Islet precursor cell (in vitro differentiated cells): ENCODE measurements at regions not wholly inside any gene's neighbourhood (a gene's known extent, or its start where the extent isn't known, plus 50 kb on each side); places are given as distances from the start of the nearest gene placed in this dataset.
"Not testable (repeated sequence)": the region's sequence is repeated elsewhere in the genome, so short reads cannot be mapped to it uniquely, and the experiment has no call there.

Source experiments
- DNase-seq: peaks from one replicate; pipeline ENCODE4 v3.0.0-alpha.2; 2018

DNA sequence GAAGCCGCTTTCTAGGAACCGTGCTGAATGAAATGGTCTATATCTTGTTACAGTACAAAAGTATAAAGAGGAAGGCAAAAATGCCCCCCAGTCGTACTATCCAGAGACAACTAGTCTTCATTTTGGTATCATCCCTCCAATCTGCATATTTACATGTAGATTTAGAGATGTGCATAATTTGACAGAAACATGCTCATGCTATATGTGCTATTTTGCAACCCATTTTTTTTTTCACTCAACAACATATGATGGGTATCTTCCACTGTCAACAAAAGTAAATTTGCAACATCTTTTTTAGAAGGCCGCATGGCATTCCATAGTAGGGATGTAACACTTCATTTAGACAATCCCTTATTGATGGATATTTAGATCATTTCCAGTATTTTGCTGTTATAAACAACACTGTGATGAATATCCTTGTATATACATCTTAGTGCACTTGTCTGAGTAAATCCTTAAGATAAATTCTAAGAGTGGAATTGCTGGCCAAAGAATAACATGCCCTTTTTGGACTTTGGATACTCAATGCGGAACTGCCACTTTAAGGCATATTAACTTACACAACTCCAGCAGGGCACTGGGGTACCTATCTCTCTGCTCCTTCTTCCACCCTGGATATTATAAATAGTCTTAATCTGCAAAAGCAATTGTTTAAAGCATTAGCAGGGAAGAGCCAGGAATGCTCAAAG lies 71.1 kb upstream of the SH3PXD2B start:
- no peak for DNase-seq

DNA sequence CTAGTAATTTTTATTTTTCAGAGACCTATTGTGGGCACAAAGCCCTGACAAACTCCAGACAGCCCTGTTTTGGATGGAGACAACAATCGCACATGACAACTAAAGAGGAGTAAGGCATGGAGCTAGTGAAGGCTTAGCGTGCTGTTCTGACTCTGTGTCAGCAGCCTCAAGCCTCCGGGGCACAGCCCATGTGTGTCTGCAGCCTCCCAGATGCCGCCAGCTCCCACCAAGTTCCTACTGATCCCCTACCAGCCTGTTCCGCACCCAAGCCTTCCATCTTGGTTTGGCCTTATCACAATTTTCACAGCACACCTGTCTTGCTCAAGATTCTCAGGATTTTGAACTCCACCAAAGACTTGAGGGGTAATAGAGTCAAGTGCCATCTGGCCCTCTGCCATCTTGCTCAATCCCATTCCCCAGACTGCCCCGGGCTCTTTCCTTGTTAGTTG lies 70.3 kb upstream of the SH3PXD2B start:
- no peak for DNase-seq

DNA sequence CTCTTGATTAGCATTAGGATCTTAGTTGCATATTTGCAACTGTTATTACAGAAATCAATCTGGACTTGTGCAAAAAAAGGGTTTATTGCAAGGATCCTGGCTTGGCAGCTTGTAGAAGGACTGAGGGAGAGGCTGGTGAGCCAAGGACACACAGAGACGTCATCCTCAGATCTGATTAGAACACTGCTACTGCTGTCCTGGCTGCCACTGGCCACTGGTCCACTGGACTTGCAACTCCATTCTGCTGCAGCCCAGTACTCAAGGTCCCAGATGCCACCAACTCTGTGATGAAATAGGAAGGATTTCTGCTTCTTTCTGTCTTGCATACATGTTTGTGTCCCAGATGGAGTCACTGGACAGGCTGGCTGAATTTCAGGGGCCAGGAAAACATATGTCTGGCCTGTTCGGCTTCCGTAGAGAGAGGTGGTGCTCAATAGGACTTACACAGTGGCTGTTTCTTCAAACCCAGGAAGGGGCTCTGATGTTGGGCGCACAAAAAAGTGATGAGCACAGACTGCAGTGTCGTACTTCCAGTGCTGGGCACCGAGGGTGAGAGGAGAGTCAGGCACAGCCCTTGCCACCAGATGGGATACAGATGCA lies 68.9 kb upstream of the SH3PXD2B start:
- no peak for DNase-seq

DNA sequence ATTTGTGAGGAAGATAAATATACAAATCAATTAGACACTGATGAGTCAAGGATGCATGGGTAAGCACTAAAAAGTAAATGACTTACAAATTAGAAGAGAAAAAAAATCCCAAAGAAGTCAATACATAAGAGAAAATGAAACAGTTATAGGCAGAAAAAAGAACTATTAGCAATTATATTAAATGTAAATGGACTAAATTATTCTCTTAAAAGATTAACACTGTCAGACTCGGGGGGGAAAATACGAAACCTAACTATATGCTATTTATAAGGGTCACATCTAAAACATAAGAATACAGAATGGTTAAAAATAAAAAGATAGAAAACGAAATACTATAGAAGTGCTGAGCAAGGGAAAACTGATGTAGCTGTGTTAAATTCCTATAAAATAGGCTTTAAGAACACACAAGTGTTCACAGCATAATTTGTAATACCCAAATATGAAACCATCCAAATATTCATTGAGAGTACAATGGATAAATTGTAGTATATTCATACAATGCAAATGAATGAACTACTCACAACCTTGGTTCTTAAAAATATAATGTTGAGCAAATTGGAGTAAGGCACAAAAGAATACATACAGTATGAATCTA lies 67.1 kb upstream of the SH3PXD2B start:
- no peak for DNase-seq

DNA sequence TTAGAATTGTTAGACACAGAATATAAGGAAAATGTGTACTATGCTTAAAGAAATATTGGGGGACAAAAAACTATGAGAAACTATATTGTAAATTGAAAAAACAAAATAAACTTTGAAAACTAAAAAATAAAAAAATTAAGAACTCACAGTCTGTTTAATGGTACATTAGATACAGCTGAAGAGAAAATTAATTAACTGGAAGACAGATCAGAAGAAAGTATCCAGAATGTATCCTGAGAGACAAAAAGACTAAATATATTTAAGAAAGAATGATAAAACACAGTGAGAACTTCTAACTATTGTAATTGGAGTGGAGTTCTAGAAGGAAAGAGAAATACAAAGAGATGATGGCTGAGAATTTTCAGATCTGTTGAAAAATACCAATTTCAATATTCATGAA lies 57.6 kb upstream of the SH3PXD2B start:
- DNase-seq = no peak

DNA sequence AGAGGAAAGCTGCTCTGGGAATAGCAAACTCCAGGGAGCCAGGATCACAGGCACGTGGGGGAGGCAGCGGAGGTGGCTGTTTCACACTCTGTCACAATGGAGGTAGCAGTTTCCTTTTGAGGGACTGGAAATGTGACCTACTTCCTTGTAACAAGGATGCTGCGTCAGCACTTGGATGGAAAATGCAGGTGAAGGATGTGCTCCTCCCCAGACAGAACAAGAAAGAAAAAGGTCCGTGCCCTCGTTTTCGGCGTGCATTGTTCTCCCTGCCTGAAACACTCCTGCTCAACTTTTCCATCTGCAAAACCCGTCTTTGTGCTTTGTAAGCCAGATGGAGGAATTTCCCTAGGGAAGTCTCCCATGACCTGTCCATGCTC lies 55.1 kb upstream of the SH3PXD2B start:
- peak; percentile 43 for DNase-seq

DNA sequence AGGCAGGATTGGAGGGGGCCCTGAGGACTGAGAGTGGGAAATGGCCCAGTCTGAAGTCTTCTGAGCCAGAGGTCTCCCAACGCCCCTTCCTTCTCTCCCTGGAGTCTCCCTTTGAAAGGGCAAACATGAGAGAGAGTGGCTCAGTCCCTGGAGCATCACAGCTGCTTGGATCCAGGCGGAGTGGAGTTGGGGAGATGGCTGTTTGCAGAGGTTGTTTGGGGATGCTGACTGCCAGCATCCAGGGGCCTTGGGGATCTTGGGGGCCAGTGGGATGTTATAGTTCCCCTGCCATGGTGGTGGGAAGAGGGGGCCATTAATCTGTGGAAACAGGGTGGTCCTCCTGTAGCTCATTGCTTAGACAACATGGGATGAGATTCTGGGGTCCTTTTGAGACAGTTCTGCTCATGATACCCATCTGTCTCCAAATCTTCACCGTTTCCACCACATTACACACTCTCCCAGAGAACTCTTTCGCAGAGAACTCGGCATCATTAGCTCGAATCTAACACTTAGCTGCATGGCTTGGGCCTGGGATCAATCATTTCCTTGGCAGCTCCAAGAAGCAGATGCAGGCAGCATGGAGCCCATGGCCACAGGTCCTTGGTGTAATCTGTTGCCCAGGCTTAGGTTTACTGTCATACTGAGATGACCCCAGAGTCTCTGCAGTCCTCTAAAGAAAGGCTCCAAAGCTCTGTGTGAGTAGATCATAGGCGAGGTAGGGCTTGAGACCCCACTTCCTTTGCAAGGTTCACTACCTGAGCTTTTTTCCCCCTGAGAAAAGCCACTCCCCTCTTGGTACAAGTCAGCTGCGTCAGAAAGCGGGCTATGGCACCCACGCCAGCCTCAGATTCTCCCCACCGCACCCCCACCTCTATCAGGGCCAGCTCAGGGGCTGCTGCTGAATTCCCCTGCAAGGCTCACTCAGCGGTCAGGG lies 54.4 kb upstream of the SH3PXD2B start:
- DNase-seq = peak; percentile 16

DNA sequence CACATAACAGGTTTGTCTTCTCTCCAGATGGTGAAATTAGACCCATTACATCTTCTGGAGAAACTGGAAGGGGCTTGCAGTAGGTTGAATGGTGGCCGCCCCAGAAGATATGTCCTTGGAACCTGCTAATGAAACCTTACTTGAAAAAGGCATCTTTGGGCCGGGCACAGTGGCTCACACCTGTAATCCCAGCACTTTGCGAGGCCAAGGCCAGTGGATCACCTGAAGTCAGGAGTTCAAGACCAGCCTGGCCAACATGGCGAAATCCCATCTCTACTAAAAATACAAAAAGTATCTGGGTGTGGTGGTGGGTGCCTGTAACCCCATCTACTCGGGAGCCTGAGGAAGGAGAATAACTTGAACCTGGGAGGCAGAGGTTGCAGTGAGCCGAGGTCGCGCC lies 53.2 kb upstream of the SH3PXD2B start:
- not testable (repeated sequence) for DNase-seq

DNA sequence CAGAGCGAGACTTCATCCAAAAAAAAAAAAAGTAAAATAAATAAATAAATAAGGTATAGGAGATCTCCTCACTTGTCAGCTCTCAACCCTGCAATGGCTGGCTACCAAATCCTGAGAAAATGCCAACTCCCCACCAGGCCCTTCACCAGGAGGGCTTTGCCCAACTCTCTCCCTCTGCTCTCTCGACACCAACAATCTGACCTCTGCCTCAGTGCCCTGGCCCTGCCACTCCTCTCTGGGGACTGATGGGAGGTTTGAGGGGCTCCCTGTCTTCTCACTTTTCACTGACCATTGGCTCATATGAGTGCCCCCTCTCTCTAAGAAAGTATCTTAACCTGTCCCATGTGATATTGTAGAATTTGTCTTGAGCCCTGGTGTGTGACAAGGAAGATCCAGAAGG lies 52.6 kb upstream of the SH3PXD2B start:
- DNase-seq = peak; percentile 25

DNA sequence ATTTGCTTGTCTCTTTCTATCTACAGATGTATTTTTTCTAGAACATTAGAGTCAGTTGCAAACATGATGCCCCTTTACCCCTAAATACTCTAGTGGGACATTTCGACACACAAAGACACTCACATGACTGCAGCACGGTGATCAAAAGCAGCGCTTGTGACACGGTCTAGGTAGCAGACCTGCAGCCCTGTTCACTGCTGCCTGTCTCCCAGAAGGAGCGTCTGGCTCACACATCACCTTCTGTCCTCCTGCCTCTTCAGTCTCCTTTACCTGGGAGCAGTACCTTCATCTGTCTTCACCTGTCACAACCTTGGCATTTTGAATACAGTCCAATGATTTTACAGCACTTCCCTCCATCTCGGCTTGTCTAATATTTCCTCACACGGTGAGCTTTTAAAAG lies 51.9 kb upstream of the SH3PXD2B start:
- peak; percentile 45 for DNase-seq

DNA sequence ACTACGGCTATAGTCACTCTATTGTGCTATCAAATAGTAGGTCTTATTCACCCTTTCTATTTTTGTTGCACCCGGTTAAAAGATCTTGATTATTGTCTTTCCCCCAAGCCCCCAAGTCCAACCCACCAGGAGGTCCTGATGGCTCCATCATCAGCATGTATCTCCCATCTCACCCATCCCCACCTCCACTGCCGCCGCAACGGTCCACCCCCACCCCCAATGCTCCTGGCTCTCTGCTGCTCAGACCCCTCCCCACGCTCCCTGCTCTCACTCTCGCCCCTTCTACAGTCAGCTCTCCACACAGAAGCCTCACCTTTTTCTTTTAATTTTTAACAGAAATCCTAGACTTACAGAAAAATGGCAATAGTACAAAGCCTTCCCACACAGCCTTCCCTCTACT lies 51.5 kb upstream of the SH3PXD2B start:
- peak; percentile 32 for DNase-seq

DNA sequence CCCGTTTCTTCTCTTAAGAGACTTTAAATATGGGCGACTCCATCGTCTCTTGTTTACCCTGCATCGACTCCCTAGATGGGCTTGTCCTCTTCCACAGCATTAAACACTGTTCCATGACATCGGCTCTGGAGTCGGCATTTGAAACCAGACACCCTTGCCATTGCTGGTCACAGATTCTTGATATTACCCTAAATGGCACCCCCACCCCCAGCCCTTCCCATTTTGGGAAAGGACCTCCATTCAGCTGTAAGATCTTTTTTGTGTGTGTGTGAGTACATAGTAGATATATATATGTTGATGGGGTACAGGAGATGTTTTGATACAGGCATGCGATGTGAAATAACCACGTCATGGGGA lies 51.1 kb upstream of the SH3PXD2B start:
- peak; percentile 41 for DNase-seq

DNA sequence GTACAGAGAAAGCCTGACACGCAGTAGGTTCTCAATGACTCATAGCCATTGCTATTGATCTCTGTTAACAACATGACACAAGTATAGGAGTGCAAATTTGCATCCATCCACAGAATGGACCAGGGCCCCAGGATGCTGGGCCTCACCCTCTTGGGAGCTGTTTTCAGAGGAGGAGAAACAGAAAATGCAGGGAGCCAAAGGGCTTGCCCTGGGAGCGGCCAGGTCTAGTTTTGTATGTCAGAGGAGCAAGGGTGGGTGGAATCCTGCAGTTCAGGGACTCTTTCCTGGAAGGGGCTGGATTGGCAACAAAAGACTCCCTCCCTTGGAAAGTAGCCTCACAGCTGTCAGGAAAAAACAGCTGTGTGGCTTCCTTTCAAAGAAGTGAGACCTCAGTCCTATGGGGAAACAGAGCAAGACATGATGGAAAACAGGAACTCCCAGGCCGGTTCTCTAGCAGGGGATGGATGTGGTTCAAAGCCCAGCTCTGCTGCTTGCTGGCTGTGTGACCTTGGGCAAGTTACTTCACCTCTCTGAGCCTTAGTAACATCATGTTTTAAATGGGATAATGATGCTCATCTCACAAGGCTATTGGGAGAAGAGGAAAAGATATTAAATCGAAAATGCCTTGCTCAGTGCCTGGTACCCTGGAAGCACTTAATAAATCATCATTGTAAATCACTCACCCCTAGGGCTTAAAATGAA lies 50.5 kb upstream of the SH3PXD2B start:
- peak; percentile 47 for DNase-seq

DNA sequence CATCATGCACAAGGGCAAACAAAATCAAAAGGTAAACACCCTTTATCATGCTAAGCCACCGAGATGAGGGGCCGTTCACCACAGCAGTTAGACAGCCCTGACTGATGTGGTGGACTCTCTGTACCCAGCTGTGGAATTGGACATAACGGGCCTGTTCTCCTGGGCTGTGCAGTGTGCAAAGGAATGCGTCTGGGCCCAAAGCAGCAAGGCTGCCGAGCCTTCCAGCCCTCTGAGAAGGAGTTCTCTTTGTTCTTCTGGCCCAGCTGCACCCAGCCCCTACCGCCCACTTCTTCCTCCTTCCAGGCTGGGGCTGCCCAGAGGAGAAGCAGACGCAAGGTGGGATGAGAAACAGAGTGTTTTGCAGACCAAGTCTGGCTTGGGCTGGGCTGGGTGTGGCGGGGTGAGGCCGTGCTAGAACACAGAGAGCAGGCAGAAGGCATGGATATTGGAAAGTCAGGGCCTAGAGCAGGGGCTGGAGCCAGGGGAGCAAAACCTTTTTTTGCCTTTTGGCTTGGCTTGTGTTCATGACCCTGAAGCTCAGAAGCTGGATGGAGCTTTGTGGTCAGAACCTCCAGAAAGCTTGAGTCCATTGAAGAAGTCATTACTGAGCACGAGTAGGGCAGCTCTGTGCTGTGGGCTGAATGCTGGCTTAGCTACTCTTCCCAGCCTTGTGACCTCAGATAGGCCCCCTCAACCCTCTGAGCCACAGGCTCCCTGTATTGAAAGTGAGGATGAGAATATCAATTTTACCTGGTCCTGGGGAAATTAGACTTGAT lies 49.8 kb upstream of the SH3PXD2B start:
- DNase-seq = peak; percentile 67
